NCI-H2107 (cell line): ENCODE measurements at regions not wholly inside any gene's neighbourhood (a gene's known extent, or its start where the extent isn't known, plus 50 kb on each side); places are given as distances from the start of the nearest gene placed in this dataset.
"Not testable (repeated sequence)": the region's sequence is repeated elsewhere in the genome, so short reads cannot be mapped to it uniquely, and the experiment has no call there.

Source experiments
- DNase-seq: peaks from one replicate; lab custom pipeline; 2025; lab: John Stamatoyannopoulos, UW

- no peak for DNase-seq
Measured at GRCh38 chrY:19053806-19054205, 280.3 kb upstream of the HSFY2 start.

- DNase-seq, result no peak
Measured at GRCh38 chrY:19051021-19051420, 277.5 kb upstream of the HSFY2 start.

GRCh38 chrY:19042984-19043442 is 269.5 kb upstream of the HSFY2 start:
- DNase-seq, result no peak

- no peak for DNase-seq
Measured at GRCh38 chrY:19042306-19042958, 268.9 kb upstream of the HSFY2 start.

- no peak for DNase-seq
Measured at GRCh38 chrY:19026631-19027030, 253.1 kb upstream of the HSFY2 start.

- DNase-seq, result no peak
Measured at GRCh38 chrY:19023934-19024333, 250.4 kb upstream of the HSFY2 start.

- no peak for DNase-seq
Measured at GRCh38 chrY:19020193-19020592, 246.7 kb upstream of the HSFY2 start.

GRCh38 chrY:19016990-19017389 is 243.5 kb upstream of the HSFY2 start:
- no peak for DNase-seq

- no peak for DNase-seq
Measured at GRCh38 chrY:19015854-19016253, 242.3 kb upstream of the HSFY2 start.

- DNase-seq, result no peak
Measured at GRCh38 chrY:19015213-19015612, 241.7 kb upstream of the HSFY2 start.

- DNase-seq, result no peak
Measured at GRCh38 chrY:19012985-19013384, 239.4 kb upstream of the HSFY2 start.

- no peak for DNase-seq
Measured at GRCh38 chrY:19011605-19012090, 238.1 kb upstream of the HSFY2 start.

- DNase-seq, result no peak
Measured at GRCh38 chrY:19006234-19006633, 232.7 kb upstream of the HSFY2 start.

GRCh38 chrY:19005579-19005978 is 232.0 kb upstream of the HSFY2 start:
- DNase-seq, result no peak

- peak; percentile 0 for DNase-seq
Measured at GRCh38 chrY:18997635-18998240, 224.2 kb upstream of the HSFY2 start.

- no peak for DNase-seq
Measured at GRCh38 chrY:18993480-18993879, 219.9 kb upstream of the HSFY2 start.

- DNase-seq, result not testable (repeated sequence)
Measured at GRCh38 chrY:18992684-18993083, 219.1 kb upstream of the HSFY2 start.

GRCh38 chrY:18989356-18989755 is 215.8 kb upstream of the HSFY2 start:
- DNase-seq, result no peak

GRCh38 chrY:18966001-18966400 is 192.5 kb upstream of the HSFY2 start:
- DNase-seq, result no peak

GRCh38 chrY:18958846-18959245 is 185.3 kb upstream of the HSFY2 start:
- DNase-seq, result no peak

- DNase-seq, result no peak
Measured at GRCh38 chrY:18951657-18952435, 178.3 kb upstream of the HSFY2 start.

- DNase-seq, result no peak
Measured at GRCh38 chrY:18951019-18951418, 177.5 kb upstream of the HSFY2 start.

GRCh38 chrY:18936831-18937230 is 163.3 kb upstream of the HSFY2 start:
- DNase-seq, result no peak
